ENCODE measurements at regions not wholly inside any gene's neighbourhood (a gene's known extent, or its start where the extent isn't known, plus 50 kb on each side); places are given as distances from the start of the nearest gene placed in this dataset.

DNA sequence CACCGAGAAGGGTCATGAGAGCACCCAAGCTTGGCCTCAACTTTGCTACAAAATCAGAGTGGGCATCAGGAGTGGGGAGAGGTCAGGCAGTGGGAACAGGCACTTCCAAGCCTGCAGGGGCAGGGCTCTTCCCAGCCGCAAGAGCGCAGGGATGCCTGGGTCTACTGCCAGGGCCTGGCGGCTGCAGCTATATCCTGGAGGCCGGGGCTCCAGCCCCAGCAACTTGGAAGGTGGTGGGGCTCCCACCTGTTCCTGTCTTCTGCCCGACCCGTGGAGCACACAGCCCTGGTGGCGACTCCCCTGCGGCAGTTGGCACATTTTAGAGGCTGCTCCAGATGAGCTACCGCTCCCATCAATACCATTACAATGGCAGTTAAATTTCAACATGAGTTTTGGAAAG is 607.0 kb downstream of the TRAM1L1 start:
- Histone ChIP-seq H3K27me3 (no peaks in the 10 kb centered on the region), H3K4me1 (no peaks in the 10 kb centered on the region), H3K4me3 (no peak overlapping the region), H3K27ac (no peak overlapping the region), H3K9me3 (no peaks in the 10 kb centered on the region), H3K36me3 (no peaks in the 10 kb centered on the region)
- 88% methylated on average over 6 of the region's 10 CpGs for WGBS
- no peak for DNase-seq (ENCODE audit: low spot score in 2 of 2)
- TF ChIP-seq CTCF (IDR thresholded peaks at IDR 0.05) (no peak), EP300 (IDR thresholded peaks at IDR 0.05) (no peak), POLR2A (IDR thresholded peaks at IDR 0.05) (no peak), POLR2AphosphoS5 (IDR thresholded peaks at IDR 0.05) (no peak)

DNA sequence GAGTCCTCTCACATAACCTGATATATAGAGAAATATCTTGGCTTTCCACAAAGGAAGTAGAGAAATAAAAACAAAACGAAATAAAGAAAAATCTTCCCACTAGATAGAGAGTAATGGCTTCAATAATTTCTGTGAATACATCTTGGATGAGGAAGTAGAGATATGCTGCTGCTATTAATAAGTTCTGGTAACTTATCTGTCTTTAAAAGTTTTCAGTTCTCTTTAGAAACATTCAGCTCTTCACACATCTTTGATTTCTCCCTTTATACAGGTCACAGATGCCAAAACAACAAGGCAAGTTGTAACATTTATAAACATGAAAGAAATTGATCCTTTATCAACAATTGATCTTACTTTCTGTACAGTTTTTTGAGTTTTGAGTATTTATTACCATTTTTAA is 615.8 kb downstream of the TRAM1L1 start:
- TF ChIP-seq EP300 (IDR thresholded peaks at IDR 0.05) (no peak), POLR2A (IDR thresholded peaks at IDR 0.05) (no peak), POLR2AphosphoS5 (IDR thresholded peaks at IDR 0.05) (no peak), CTCF (IDR thresholded peaks at IDR 0.05) (no peak)
- no peak overlapping the region for H3K27ac ChIP-seq
- no peaks in the 10 kb centered on the region for H3K4me1 ChIP-seq
- H3K4me3 ChIP-seq: no peak overlapping the region
- H3K36me3 ChIP-seq: no peaks in the 10 kb centered on the region
- DNase-seq (ENCODE audit: low spot score in 2 of 2): no peak
- no peaks in the 10 kb centered on the region for H3K9me3 ChIP-seq
- WGBS: 60% methylated on average over 1 of the region's 1 CpG
- no peaks in the 10 kb centered on the region for H3K27me3 ChIP-seq

GRCh38 chr4:116453127-116453526 is 632.2 kb downstream of the TRAM1L1 start:
- no peak overlapping the region for H3K27ac ChIP-seq
- no peaks in the 10 kb centered on the region for H3K9me3 ChIP-seq
- H3K4me3 ChIP-seq: no peak overlapping the region
- H3K36me3 ChIP-seq: no peaks in the 10 kb centered on the region
- H3K27me3 ChIP-seq: no peaks in the 10 kb centered on the region
- TF ChIP-seq POLR2AphosphoS5 (IDR thresholded peaks at IDR 0.05) (no peak), CTCF (IDR thresholded peaks at IDR 0.05) (no peak), EP300 (IDR thresholded peaks at IDR 0.05) (no peak), POLR2A (IDR thresholded peaks at IDR 0.05) (no peak)
- 92% methylated on average over 14 of the region's 19 CpGs for WGBS
- no peaks in the 10 kb centered on the region for H3K4me1 ChIP-seq
- no peak for DNase-seq (ENCODE audit: low spot score in 2 of 2)

DNA sequence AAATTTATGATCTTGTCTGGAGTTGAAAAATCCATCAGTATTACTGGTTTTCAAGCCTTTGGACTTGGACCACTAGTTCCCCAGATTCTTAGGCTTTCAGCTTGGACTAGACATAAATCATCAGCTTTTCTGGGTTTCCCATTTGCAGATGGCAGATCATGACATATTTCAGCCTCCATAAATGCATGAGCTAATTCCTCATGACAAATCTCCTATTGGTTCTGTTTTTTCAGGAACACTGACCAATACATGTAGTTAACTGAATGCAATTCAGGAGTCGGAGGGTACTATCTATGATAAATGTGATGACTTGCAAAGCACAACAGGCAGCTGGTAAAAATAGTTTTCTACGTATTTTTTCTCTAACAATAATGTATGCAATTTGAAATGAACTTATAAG is 635.6 kb downstream of the TRAM1L1 start:
- no peaks in the 10 kb centered on the region for H3K36me3 ChIP-seq
- no peak overlapping the region for H3K4me3 ChIP-seq
- H3K27me3 ChIP-seq: no peaks in the 10 kb centered on the region
- H3K9me3 ChIP-seq: no peaks in the 10 kb centered on the region
- 75% methylated on average over 2 of the region's 2 CpGs for WGBS
- TF ChIP-seq POLR2AphosphoS5 (IDR thresholded peaks at IDR 0.05) (no peak), EP300 (IDR thresholded peaks at IDR 0.05) (no peak), CTCF (IDR thresholded peaks at IDR 0.05) (no peak), POLR2A (IDR thresholded peaks at IDR 0.05) (no peak)
- DNase-seq (ENCODE audit: low spot score in 2 of 2): no peak
- H3K27ac ChIP-seq: no peak overlapping the region
- no peaks in the 10 kb centered on the region for H3K4me1 ChIP-seq

GRCh38 chr4:116444117-116444516 is 641.3 kb downstream of the TRAM1L1 start:
- Histone ChIP-seq H3K36me3 (no peaks in the 10 kb centered on the region), H3K27me3 (no peaks in the 10 kb centered on the region), H3K9me3 (no peaks in the 10 kb centered on the region), H3K27ac (no peak overlapping the region), H3K4me1 (no peaks in the 10 kb centered on the region), H3K4me3 (no peak overlapping the region)
- no peak for DNase-seq (ENCODE audit: low spot score in 2 of 2)
- TF ChIP-seq EP300 (IDR thresholded peaks at IDR 0.05) (no peak), POLR2A (IDR thresholded peaks at IDR 0.05) (no peak)

DNA sequence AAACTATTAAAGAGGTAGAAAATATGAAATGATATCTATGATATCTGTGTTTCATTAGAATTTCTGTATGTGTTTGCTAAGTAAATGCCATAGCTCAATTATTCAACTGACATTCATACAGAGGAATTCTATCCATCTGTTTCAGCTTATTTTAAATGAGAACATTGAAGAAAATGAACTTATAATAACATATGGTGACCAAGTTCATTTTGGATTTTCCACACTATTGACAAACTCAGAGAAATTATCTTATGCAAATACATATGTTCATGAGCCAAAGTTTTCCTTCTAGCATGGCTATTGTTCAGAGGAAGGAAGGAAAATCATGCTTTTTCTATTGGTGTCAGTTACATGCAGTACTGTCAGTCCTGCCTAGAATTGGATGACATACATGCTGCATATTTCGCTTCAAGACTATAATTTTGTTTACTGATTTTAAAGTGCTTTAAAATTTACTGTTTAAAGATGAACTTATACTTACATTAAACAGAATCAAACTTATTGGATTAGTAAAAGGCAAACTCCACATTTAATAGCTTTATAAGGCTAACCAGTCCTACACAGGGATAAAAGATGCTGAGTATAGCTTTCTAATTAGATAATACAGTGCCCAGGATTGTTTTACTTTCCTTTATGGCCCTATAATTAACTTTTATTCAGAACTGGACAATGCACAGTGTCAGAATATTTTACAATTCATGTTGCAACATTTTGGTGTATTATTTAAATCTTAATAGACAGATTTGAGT is 646.2 kb downstream of the TRAM1L1 start:
- no peaks in the 10 kb centered on the region for H3K27me3 ChIP-seq
- no peaks in the 10 kb centered on the region for H3K9me3 ChIP-seq
- no peak for DNase-seq (ENCODE audit: low spot score in 2 of 2)
- 65% methylated on average over 1 of the region's 1 CpG for WGBS
- no peaks in the 10 kb centered on the region for H3K4me1 ChIP-seq
- no peak overlapping the region for H3K27ac ChIP-seq
- no peaks in the 10 kb centered on the region for H3K36me3 ChIP-seq
- TF ChIP-seq CTCF (IDR thresholded peaks at IDR 0.05) (no peak), POLR2A (IDR thresholded peaks at IDR 0.05) (no peak), POLR2AphosphoS5 (IDR thresholded peaks at IDR 0.05) (no peak), EP300 (IDR thresholded peaks at IDR 0.05) (no peak)
- H3K4me3 ChIP-seq: no peak overlapping the region

Data from suprapubic skin (tissue), 4 donors.